Neural cell (in vitro differentiated cells): ENCODE measurements at regions not wholly inside any gene's neighbourhood (a gene's known extent, or its start where the extent isn't known, plus 50 kb on each side); places are given as distances from the start of the nearest gene placed in this dataset.

ENCODE experiments used
- H2AFZ ChIP-seq: fragments of 200-600, 300-800 bp; sonication (generic), shearing (Covaris generic); 2 replicates; pipeline ENCODE4 v1.6.0; 2014; ENCODE audit warnings: low read depth, mild to moderate bottlenecking, antibody characterized with exemption, low read length, moderate library complexity
- H3F3A ChIP-seq: fragments of 200-600 bp; shearing (Covaris generic); 2 replicates; pipeline ENCODE4 v1.6.1; 2016; ENCODE audit warnings: mild to moderate bottlenecking, moderate library complexity, mixed read lengths, antibody characterized with exemption, low read length; ENCODE audit not compliant: insufficient read depth, poor library complexity, severe bottlenecking
- H3K27ac ChIP-seq: fragments of 200-600, 300-800 bp; sonication (generic), shearing (Covaris generic); 2 replicates; pipeline ENCODE4 v1.5.1; 2014; ENCODE audit warnings: mild to moderate bottlenecking, low read length, moderate library complexity
- H3K27me3 ChIP-seq: fragments of 300-800, 200-600 bp; sonication (generic), shearing (Covaris generic); 2 replicates; pipeline ENCODE4 v1.6.0; 2014; ENCODE audit warnings: mild to moderate bottlenecking, low read depth, low read length, moderate library complexity; ENCODE audit not compliant: insufficient read depth
- H3K36me3 ChIP-seq: fragments of 300-800, 200-600 bp; sonication (generic), shearing (Covaris generic); 2 replicates; pipeline ENCODE4 v1.5.1; 2014; ENCODE audit warnings: mild to moderate bottlenecking, antibody characterized with exemption, low read length, moderate library complexity; ENCODE audit not compliant: insufficient read depth
- H3K4me2 ChIP-seq: fragments of 300-800, 200-600 bp; sonication (generic), shearing (Covaris generic); 2 replicates; pipeline ENCODE4 v1.6.0; 2014; ENCODE audit warnings: mild to moderate bottlenecking, low read length
- H3K4me3 ChIP-seq: fragments of 300-800, 200-600 bp; sonication (generic), shearing (Covaris generic); 2 replicates; pipeline ENCODE4 v1.5.1; 2014; ENCODE audit warnings: mild to moderate bottlenecking, low read length, moderate library complexity
- H3K79me2 ChIP-seq: fragments of 200-600 bp; shearing (Covaris generic); replicated peaks from 2 replicates; pipeline ENCODE4 v1.6.0; 2014; ENCODE audit warnings: mild to moderate bottlenecking, low read length, moderate library complexity; ENCODE audit not compliant: insufficient read depth
- H3K9ac ChIP-seq: fragments of 300-800, 200-600 bp; sonication (generic), shearing (Covaris generic); 2 replicates; pipeline ENCODE4 v1.6.1; 2016; ENCODE audit warnings: mild to moderate bottlenecking, low read length, mixed read lengths
- H3K9me2 ChIP-seq: fragments of 200-600 bp; shearing (Covaris generic); 2 replicates; pipeline ENCODE4 v1.6.1; 2016; ENCODE audit warnings: mild to moderate bottlenecking, low read length, mixed read lengths; ENCODE audit not compliant: insufficient read depth
- H3K9me3 ChIP-seq: fragments of 200-600, 300-800 bp; sonication (generic), shearing (Covaris generic); 2 replicates; pipeline ENCODE4 v1.6.1; 2016; ENCODE audit warnings: mild to moderate bottlenecking, mixed run types, low read length, moderate library complexity, mixed read lengths
- H4K20me1 ChIP-seq: fragments of 200-600 bp; shearing (Covaris generic); 2 replicates; pipeline ENCODE4 v1.6.1; 2016; ENCODE audit warnings: mild to moderate bottlenecking, mixed run types; ENCODE audit not compliant: insufficient read depth
- EP300 ChIP-seq: fragments of 450-650 bp; conservative IDR thresholded peaks from 2 replicates; pipeline ENCODE4 v1.6.1; 2014; ENCODE audit warnings: antibody characterized with exemption, mild to moderate bottlenecking, moderate library complexity; ENCODE audit not compliant: poor library complexity, severe bottlenecking
- EZH2 ChIP-seq: fragments of 200-600, 300-800 bp; shearing (Covaris generic), sonication (generic); IDR thresholded peaks from 2 replicates; pipeline ENCODE4 v1.6.1; 2014; ENCODE audit warnings: antibody characterized with exemption, low read length, borderline replicate concordance, mild to moderate bottlenecking; ENCODE audit not compliant: insufficient read depth, poor library complexity, severe bottlenecking
- MXI1 ChIP-seq: fragments of 450-650 bp; conservative IDR thresholded peaks from 2 replicates; pipeline ENCODE4 v1.6.1; 2014; ENCODE audit warnings: antibody characterized with exemption, mild to moderate bottlenecking; ENCODE audit not compliant: poor library complexity, severe bottlenecking
- POLR2AphosphoS5 ChIP-seq: IDR thresholded peaks from 2 replicates; pipeline ENCODE4 v1.6.1; 2012
- RAD21 ChIP-seq: fragments of 450-650 bp; conservative IDR thresholded peaks from 2 replicates; pipeline ENCODE4 v1.6.1; 2014; ENCODE audit warnings: antibody characterized with exemption, mild to moderate bottlenecking, moderate library complexity
- SMC3 ChIP-seq: fragments of 450-650 bp; conservative IDR thresholded peaks from 2 replicates; pipeline ENCODE4 v1.6.1; 2014; ENCODE audit warnings: antibody characterized with exemption, mild to moderate bottlenecking, moderate library complexity; ENCODE audit not compliant: poor library complexity
- TAF1 ChIP-seq: IDR thresholded peaks from 2 replicates; pipeline ENCODE4 v1.6.1; 2012; ENCODE audit warnings: low read depth
- TF ChIP-seq, protein P1 (sequence below): fragments of 450-650 bp; IDR thresholded peaks from 2 replicates; pipeline ENCODE4 v1.5.1; 2014; ENCODE audit warnings: antibody characterized with exemption, mild to moderate bottlenecking, moderate library complexity; ENCODE audit not compliant: poor library complexity, severe bottlenecking
- TF ChIP-seq, protein P2 (sequence below): IDR thresholded peaks from 2 replicates; pipeline ENCODE4 v1.6.1; 2012; ENCODE audit warnings: borderline replicate concordance

DNA sequence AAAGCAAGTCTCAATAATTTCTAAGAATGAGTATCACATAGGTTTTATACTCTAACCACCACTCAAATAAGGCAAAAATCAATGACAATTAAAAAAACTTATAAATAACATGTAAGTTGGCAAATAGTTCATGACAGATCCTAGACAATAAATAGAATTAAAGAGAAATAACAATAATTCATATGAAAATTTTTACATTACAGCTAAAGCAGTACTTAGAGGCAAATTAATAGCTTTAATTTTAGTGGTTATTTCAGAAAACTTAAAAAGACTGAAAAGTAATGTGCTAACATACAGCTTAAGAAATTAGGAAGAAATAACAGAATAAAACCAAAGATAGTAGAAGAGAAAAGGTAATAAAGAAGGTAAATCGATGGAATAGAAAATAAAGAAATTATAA lies 179.9 kb upstream of the SPAG17 start:
- no peak overlapping the region for H3K9ac ChIP-seq
- no peaks in the 10 kb centered on the region for H3K27me3 ChIP-seq
- H3K9me2 ChIP-seq = no peaks in the 10 kb centered on the region
- H3K36me3 ChIP-seq = no peaks in the 10 kb centered on the region
- H3F3A ChIP-seq = no peaks in the 10 kb centered on the region
- no peak overlapping the region for H2AFZ ChIP-seq
- TF ChIP-seq TAF1 = no peak
- TF ChIP-seq MXI1 = no peak
- TF ChIP-seq, protein P1, sequence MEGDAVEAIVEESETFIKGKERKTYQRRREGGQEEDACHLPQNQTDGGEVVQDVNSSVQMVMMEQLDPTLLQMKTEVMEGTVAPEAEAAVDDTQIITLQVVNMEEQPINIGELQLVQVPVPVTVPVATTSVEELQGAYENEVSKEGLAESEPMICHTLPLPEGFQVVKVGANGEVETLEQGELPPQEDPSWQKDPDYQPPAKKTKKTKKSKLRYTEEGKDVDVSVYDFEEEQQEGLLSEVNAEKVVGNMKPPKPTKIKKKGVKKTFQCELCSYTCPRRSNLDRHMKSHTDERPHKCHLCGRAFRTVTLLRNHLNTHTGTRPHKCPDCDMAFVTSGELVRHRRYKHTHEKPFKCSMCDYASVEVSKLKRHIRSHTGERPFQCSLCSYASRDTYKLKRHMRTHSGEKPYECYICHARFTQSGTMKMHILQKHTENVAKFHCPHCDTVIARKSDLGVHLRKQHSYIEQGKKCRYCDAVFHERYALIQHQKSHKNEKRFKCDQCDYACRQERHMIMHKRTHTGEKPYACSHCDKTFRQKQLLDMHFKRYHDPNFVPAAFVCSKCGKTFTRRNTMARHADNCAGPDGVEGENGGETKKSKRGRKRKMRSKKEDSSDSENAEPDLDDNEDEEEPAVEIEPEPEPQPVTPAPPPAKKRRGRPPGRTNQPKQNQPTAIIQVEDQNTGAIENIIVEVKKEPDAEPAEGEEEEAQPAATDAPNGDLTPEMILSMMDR = no peak
- no peak for TF ChIP-seq POLR2AphosphoS5
- TF ChIP-seq EP300 = no peak
- TF ChIP-seq, protein P2, sequence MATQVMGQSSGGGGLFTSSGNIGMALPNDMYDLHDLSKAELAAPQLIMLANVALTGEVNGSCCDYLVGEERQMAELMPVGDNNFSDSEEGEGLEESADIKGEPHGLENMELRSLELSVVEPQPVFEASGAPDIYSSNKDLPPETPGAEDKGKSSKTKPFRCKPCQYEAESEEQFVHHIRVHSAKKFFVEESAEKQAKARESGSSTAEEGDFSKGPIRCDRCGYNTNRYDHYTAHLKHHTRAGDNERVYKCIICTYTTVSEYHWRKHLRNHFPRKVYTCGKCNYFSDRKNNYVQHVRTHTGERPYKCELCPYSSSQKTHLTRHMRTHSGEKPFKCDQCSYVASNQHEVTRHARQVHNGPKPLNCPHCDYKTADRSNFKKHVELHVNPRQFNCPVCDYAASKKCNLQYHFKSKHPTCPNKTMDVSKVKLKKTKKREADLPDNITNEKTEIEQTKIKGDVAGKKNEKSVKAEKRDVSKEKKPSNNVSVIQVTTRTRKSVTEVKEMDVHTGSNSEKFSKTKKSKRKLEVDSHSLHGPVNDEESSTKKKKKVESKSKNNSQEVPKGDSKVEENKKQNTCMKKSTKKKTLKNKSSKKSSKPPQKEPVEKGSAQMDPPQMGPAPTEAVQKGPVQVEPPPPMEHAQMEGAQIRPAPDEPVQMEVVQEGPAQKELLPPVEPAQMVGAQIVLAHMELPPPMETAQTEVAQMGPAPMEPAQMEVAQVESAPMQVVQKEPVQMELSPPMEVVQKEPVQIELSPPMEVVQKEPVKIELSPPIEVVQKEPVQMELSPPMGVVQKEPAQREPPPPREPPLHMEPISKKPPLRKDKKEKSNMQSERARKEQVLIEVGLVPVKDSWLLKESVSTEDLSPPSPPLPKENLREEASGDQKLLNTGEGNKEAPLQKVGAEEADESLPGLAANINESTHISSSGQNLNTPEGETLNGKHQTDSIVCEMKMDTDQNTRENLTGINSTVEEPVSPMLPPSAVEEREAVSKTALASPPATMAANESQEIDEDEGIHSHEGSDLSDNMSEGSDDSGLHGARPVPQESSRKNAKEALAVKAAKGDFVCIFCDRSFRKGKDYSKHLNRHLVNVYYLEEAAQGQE = no peak
- TF ChIP-seq RAD21 = no peak
- no peak for TF ChIP-seq EZH2
- no peak for TF ChIP-seq SMC3
- no peak overlapping the region for H3K4me3 ChIP-seq
- H3K27ac ChIP-seq = no peak overlapping the region
- H3K9me3 ChIP-seq = peaks cover 7% of the 10 kb centered on the region
- H3K79me2 ChIP-seq = no peaks in the 10 kb centered on the region
- no peak overlapping the region for H3K4me2 ChIP-seq
- H4K20me1 ChIP-seq = no peaks in the 10 kb centered on the region

DNA sequence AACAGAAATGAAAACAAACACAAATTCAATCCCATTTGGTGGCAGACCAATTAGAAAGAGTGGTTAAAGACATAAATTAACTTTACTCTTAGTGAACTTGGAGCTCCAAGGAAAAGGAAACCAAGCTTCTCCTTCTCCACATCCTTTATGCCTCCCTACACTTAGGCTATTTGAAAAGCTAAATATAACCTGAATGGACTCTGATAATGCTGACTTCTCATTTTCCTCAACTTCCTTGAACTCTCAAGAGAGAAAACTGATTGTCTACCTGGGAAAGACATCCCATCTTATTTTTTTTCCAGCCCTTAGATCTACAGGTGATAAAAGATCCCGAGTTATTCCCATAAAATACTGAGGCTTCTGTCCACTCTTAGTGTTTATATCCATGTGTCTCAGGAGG lies 178.4 kb upstream of the SPAG17 start:
- Histone ChIP-seq H3K9me3 (peaks cover 7% of the 10 kb centered on the region), H3K27ac (no peak overlapping the region), H3K27me3 (no peaks in the 10 kb centered on the region), H3K79me2 (no peaks in the 10 kb centered on the region), H3F3A (no peaks in the 10 kb centered on the region), H3K4me3 (no peak overlapping the region), H3K9ac (no peak overlapping the region), H3K9me2 (no peaks in the 10 kb centered on the region), H3K36me3 (no peaks in the 10 kb centered on the region), H4K20me1 (no peaks in the 10 kb centered on the region), H2AFZ (no peak overlapping the region), H3K4me2 (no peak overlapping the region)
- no peak for TF ChIP-seq EZH2
- TF ChIP-seq RAD21 = no peak
- no peak for TF ChIP-seq MXI1
- no peak for TF ChIP-seq EP300
- no peak for TF ChIP-seq SMC3
- TF ChIP-seq, protein P2 = no peak
- no peak for TF ChIP-seq POLR2AphosphoS5
- TF ChIP-seq TAF1 = no peak
- TF ChIP-seq, protein P1 = no peak
